GM18867 (cell line): ENCODE measurements at regions not wholly inside any gene's neighbourhood (a gene's known extent, or its start where the extent isn't known, plus 50 kb on each side); places are given as distances from the start of the nearest gene placed in this dataset.

Experiments used
- ATAC-seq: cut with Tn5 transposase; IDR thresholded peaks from one replicate; pipeline ENCODE4 v1.9.1; 2021; ENCODE audit warnings: mild to moderate bottlenecking, moderate library complexity; ENCODE audit not compliant: unreplicated experiment

DNA sequence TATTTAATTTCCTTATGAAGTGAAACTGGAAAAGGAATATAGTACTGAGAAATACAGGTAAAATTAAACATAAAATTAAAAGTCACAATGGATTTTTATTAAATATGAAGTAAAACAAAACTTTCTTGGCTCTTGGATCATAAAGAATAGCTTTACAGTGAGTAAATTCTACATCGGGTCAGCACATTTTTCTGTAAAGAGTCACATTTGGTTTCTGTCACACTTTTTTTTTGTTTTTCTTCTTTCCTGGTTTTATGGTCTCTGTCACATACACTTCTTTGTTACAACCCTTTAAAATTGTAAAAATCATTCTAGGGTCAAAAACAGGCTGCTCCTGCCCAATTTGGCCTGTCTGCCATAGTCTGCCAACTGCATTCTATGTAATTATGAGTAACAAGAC lies 254.4 kb upstream of the POU3F2 start:
- ATAC-seq: no peak

DNA sequence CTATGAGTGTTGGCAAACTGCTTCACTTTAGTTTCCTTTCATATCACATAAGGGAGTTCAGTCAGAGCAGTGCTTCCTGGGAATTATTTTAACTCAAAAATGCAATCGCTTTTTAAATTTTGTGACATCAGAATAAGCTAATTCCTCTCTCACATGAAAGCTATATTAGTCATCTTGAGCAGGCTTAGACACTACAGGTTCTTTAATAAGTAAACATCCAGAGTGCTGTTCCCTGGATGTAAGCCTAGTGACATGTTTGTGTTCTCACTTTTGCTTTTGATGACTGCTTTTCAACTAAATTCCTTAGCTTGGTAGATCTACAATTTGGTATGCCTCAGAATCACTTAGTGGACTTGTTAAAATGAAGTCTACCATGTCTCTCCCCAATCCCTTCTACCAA lies 252.7 kb upstream of the POU3F2 start:
- no peak for ATAC-seq

DNA sequence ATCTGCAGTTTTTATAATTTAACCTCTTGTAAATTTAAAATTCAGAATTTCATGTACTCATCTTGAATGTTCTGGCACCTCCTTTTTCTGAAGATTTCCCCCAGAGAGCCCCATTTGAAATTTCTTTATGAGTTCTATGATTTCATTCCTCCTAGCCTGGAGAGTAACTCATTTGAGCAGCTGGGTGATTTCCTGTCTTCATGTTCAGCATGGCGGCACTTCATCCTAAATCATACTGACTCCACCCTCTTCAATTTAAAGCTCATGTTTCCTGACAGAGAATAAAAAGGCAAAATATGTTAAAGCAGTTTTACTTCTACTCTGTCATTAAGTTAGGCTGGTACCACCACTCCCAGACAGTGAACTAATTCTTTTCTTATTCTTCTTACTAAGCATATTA lies 250.9 kb upstream of the POU3F2 start:
- ATAC-seq: no peak

DNA sequence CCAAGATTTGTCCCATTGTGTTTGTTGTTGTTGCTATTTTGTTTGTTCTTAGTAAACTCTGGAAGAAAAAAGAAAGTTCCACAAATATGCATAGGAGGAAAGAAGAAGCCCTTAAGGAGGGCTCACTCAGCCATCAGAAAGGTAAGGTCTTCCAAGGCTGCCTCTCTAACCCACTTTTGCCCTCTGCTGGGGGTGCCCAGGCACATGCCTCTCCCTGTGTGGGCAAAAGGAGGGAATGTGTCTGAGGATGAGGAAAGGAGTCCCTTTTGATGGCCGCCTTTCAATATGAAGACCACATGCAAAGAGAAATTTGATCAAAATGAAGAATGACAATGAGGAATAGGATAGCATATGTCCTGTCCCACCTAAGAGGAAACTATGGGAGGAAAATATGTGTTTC lies 248.2 kb upstream of the POU3F2 start:
- ATAC-seq: no peak

DNA sequence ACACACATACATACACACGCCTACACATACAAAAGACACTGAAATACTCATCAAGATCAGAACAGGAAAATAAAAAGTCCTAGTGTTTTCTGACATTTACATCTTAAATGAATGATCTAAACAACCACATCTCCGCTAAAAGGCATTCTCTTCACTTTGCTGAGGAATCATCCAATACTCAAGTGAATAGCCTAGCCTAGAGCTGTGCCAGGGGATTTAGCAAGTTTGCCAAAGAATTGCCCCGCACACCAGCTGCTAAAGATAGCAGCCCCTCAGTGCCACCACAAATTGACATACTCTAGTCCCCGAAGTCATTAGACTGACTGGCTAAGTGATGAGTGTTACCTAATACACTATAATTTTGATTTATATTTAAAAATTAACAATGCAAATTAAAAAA lies 246.8 kb upstream of the POU3F2 start:
- no peak for ATAC-seq

DNA sequence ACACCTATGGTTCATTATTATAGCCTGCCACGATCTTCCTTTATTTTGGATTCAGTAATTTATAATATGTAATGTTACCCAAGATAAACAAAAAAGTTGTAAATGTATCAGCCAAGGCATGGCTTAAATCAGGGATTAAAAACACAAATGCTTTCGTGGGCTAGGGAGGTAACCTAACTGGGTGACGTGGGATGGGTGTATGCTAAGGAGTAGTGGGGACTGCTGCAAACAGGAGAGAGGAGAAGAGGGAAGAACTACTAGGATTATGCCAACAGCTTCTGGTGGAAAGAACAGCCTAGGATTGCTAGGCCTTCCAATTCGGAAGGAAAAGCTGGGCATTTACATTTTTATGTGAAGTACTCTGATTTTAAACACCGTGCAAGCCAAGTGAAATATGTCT lies 244.8 kb upstream of the POU3F2 start:
- ATAC-seq: no peak

DNA sequence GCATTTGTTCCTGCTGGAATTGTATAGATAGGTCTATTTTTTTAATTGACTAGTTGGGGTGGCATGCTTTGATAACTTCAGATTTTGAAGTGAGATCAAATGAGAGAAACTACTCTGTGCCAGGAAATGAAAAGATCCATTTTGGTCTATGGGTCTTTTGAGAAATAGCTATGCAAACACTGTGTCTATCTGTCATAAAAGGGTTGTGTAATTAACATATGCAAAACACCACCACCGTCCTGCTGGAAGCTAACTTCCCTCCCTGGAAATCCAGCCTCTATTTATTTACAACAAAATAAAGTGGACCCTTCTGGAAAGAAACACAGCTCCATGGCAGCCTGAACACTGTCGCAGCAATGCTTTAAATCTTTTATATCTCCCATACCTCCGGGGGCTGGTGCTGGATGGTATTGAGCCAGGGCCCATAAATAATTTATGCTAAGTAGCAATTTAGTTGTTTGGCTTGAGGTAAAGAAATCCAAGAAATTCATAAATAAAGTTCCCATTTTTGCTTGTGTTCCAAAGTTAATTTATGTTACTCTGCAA lies 244.2 kb upstream of the POU3F2 start:
- no peak for ATAC-seq

DNA sequence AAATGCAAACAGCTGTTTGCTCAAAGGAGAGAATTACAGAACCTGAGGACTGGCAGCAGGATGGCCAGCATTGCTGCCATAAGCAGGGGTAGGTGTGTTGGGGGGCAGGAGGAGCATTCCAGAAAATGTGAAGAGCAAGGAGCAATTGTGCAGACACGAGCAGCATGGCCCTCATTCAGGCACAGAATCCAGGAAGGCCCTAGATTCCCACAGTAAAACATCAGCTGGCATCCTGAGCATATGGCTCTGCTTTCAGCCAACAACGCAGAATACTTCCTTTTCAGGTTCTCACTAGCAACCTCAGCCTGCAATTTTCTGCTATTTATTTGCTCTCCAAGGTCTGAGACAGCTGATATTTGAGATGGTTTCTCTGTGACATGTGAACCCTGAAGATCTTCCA lies 243.4 kb upstream of the POU3F2 start:
- ATAC-seq: no peak

DNA sequence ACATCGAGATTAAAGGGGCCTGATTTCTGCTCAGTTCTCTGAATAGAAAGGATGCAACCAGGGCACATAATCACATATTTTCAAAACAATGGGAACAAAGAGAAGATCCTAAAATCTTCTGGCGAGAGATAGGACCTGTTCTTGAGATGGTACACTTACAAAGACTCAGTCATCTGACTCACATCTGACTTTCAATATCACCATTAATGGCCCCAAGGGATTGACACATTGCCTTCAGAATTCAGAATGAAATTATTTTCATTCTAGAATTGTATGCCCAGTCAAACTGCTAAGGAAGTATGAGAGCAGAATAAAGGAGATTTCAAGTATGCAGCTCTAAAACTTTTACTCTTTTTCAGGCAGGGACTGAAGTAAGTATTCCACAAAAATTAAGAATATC lies 240.7 kb upstream of the POU3F2 start:
- ATAC-seq: no peak

DNA sequence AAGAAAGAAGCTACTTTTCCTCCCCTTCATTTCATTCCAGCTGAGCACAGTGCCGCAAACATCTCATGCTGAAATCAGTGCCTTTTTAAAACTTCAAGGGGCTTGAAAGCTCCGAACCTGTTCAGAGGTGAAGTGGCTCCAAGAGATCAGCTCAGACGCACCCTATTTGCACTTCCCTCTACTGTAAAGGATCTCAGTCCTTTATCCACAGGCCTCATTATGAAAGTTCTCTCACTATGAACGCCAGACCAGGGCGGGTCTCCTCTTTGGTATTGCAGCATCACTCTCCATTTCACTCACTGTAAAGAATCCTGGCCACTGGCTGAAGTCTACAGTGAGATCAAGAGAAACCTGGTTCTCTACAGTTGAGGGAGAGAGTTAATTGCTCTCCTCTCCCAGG lies 232.7 kb upstream of the POU3F2 start:
- no peak for ATAC-seq

DNA sequence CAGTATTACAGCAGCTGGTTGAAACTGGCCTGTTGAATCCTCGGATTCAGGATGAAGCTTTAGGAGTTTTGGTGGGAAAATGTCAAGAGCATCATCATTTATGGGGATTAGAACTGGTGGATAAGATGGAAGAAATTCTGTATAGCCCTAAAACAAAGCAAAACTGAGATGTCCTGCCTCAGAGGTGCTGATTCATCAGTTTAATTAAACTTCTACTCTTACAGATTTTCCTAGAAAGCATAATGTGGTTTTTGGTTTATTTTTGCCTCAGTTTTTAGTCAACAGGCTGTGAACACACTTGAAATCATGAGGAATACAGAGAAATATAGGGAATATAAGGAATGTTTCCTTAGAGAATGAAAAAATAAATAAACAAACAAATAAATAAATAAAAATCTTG lies 228.7 kb upstream of the POU3F2 start:
- ATAC-seq: no peak

DNA sequence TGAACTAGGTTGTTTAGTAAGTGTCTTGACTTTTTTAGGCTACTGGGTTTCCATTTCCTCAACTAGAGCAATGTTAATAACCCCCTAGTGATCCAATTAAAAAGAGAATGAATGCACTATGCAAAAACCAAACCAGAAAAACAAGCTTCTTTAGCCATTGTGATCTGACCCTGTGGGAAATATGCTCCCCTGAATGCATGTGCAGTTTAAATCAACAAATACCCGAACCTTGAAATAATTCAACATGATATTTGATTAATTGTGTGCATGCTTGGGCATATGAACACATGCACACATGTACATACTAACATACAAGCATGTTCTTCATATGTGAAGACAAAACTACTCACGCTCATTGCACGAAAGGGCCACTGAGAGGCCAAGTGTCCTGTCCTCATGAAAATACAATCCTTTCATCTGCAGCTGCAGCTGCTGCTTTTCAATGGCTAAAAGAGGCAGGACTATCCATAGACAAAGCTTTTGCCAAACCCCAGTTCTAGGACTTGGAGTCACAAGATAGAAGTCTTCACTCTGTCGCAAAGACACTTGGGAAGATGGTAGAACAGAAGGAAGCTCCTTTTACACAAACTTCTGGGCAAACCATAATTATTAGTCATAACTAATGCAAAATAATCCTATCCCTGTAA lies 207.1 kb upstream of the POU3F2 start:
- no peak for ATAC-seq

DNA sequence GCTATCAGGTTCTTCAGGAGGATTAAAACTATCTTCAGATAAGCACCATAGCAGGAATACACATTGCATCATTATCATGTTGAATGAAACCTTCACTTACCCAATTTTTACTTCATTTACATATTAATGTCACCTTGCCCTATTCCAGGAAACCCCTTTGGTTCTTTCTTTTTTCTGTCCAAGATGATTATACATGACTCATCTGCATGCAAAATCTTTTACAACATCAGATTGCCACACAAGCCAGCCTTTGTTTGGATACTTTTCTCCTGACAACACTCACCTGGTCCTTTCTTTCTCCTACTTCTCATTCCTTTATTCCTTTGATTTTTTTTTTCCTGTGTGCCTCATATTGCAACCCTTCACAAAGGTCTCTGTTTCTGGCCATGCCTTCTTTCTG lies 200.5 kb upstream of the POU3F2 start:
- no peak for ATAC-seq

DNA sequence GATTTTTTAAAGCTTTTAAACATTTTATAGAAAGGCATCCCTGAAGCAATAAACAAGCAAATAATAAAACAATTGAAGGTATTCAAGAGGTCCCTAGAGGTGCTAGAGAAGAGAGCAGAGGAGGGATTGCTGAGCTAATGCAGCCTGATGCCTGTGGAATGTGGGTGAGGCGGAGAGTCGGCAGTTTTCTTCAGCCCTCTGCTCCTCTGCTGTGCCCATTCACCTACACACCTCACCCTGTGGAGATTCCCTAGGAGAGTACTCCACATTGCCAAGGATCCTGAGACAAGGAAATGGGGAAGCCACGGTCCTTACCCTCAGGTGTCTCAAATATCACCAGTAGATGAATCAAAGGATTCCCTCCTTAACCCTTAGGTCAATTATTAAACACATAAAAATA lies 199.8 kb upstream of the POU3F2 start:
- no peak for ATAC-seq

DNA sequence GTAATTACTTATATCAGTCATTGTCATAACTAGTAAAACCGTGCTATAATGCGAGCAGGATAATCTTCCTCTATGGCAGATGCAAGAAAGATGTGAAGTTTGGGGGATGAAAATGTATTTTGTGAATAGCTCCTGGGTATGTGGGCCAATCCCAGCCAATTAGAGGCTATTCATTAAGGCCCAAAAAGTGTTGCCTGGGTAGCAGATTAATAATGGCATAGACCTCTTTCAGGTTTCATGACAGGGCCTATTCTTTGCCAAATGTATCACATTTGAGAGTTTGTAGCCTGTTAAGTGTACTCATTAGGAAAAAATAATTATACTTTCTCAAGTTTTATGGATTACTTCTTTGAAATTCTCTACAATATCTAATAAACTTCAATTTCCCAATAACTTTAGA lies 199.2 kb upstream of the POU3F2 start:
- ATAC-seq: no peak

DNA sequence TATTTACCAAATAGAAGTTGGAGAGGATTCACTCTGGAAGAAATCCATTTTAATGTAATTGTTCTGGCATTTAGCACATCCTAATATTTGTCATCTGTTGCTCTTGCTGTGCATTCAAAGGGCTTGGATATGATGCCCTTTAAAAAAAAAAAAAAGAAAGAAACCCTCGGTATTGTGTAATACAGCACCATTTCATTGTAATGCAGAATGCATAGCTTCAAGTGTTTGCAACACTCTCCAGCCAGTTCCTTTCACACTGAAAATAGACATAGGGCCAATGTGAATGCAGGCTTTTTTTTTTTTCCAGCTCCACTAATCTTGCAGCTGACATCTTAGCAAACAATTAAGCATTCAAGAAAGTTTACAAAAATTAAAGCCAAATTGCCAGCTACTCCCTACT lies 197.4 kb upstream of the POU3F2 start:
- no peak for ATAC-seq

DNA sequence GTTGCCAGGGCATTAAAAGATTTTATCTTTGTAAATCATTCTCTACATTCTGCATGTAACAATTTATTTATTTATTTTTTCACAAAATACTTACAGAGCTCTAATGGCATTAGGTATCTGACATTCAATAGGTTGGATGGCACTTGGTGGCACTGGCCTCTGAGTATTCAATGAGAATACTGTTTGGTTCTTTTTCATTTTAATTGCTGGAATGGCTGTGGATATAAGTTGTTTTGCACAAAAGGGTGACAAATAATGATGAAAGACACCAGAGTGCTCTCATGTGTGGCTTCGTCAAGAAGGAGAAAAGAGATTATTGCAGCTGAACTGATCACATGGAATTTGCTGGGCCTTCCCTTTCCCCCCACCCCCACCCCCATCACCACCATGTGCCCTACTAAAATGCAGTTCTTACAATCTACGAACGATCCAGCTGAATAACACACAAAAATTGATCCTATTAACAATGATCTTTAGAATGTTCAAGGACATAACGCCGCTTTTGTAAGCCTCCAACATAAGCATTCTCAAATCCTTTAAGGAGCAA lies 195.2 kb upstream of the POU3F2 start:
- ATAC-seq: no peak

DNA sequence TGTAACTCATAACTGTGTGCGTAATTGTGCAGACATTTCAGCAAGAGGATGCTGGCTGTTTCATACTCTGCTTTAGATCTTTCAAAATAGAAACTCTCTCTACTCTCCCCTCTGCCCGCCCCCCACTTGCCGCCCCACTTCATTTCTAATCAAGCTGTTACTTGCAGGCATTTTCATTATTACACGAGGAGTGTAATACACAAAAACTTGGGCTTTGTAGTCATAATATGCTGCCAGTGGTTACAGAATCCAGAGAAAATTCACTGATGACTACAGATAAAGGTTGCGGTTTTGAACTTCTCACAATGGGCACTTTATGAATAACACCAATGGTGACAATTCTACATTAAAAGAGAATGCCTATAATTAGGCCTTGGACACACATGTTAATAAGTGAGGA lies 194.0 kb upstream of the POU3F2 start:
- ATAC-seq: no peak

DNA sequence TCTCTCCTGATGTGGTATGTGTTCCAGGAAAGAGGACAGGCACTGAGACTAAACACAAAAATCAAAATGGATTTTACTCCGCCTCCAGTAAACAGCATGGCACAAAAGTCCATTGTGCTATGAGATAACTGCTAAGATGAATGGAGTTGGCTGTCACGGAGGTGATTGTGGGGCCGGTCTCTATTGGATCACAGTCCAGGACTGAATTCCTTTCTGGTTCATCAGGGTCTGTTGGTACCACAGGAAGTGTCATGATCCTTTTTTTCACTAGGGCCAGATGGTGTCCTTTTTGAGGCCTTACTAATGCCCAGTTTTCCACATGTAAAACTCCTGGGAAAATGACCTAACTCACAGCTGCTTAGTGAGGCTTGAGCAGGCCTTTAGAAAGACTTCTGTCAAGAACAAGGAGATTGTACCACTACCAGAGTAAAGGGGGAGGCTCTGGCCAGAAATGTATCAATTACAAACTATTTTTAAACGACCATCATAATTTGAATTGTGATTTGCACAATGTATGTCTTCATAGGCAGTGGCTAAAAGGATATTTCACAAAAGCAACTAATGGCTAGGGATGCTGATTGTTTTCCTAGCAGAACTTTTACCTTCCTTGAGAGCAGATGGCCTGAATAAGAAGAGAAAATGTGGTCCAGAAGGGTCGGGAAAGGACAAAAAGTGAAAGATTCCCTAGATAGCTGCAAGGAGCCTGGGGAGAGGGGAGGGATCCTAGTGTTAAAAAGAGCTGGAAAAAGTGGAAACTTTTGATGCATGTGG lies 192.2 kb upstream of the POU3F2 start:
- no peak for ATAC-seq

DNA sequence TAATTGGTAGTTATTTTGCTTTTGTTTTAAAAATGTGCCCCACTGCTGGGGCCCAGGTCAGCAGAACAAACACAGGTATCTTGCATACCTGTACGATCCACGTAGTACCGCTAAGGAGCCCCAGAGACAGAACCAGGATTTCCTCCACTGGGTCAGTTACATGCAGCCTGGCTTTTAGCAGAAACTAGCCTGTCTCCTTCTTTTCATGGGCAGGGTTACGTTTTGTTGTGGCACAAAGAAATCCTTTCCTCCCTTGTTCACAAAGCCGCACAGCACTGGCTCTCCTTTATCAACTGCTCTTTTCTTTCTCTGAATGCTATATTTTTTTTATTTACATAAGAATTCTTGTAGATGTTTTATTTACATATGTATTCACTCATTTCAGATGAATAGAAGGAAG lies 190.3 kb upstream of the POU3F2 start:
- ATAC-seq: no peak

DNA sequence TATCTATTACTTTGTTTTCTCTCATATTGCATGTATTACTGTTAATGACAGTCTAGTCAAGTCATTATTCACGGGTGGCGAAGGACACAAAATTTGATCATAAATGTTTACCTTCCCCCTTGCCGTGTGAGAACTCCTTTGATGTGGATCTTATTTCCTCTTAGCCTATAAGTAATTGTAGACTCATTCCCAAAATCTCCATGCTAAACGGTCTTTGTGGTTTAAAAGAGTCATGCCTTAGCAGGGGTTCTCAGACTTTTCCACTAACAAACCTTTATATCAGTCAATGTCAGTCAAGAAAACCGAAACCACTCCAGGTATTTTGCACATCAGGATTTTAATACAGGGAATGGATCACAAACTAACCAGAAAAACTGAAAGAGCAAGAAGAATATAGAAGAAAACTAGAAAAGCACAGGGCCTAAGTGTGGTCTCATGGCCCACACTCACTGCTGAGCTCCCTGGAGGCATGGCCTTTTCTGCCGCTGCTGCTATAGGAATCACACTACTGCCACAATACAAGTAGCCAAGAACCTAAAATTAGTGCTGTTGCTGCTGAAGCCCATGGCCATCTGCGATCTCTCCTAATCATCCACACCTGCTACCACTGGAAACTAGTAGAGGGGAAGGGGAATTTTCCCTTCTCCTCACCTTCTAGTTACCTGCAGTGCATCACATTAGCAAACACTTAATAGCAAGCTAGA lies 186.0 kb upstream of the POU3F2 start:
- no peak for ATAC-seq

DNA sequence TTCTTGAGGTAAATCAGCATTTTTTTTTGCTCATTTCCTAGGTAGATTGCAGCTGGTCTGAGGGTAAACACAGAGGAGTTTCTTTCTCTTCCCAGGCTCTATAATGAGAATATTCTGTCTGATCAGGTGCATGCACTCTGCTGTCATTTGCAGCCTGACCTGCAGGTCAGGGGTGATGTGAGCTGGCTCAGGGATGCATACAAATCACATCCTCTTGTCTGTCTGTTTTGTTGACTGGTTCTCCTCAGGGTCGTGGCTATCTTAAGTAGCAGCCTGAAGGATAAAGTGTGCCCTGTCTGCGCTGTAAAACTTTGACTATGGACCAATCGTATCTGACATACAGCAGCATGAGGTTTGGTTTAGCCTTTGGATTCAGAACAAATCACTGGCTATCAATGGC lies 183.4 kb upstream of the POU3F2 start:
- no peak for ATAC-seq
